H1 (cell line): ENCODE measurements at regions not wholly inside any gene's neighbourhood (a gene's known extent, or its start where the extent isn't known, plus 50 kb on each side); places are given as distances from the start of the nearest gene placed in this dataset.

Source experiments
- ASH2L ChIP-seq: fragments of 200-600, 300-600 bp; sonication (generic); IDR thresholded peaks from one replicate; pipeline ENCODE4 v1.7.1; 2017; ENCODE audit warnings: low read length
- TF ChIP-seq, protein P1 (sequence below), 3 experiments: IDR thresholded peaks; 1 replicate in 2 of 3; 2 replicates in 1 of 3; pipeline versions ENCODE4 v1.5.1 to v1.6.1; 2011; ENCODE audit warnings: low read length in 3 of 3, mild to moderate bottlenecking in 3 of 3, inconsistent platforms in 2 of 3, low read depth in 1 of 3, moderate library complexity in 1 of 3; ENCODE audit not compliant: insufficient read depth in 1 of 3; ENCODE audit errors: control extremely low read depth in 1 of 3

GRCh38 chr13:108120856-108121255, 94.5 kb downstream of the LIG4 start (continued):
- TF ChIP-seq, protein P1, sequence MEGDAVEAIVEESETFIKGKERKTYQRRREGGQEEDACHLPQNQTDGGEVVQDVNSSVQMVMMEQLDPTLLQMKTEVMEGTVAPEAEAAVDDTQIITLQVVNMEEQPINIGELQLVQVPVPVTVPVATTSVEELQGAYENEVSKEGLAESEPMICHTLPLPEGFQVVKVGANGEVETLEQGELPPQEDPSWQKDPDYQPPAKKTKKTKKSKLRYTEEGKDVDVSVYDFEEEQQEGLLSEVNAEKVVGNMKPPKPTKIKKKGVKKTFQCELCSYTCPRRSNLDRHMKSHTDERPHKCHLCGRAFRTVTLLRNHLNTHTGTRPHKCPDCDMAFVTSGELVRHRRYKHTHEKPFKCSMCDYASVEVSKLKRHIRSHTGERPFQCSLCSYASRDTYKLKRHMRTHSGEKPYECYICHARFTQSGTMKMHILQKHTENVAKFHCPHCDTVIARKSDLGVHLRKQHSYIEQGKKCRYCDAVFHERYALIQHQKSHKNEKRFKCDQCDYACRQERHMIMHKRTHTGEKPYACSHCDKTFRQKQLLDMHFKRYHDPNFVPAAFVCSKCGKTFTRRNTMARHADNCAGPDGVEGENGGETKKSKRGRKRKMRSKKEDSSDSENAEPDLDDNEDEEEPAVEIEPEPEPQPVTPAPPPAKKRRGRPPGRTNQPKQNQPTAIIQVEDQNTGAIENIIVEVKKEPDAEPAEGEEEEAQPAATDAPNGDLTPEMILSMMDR (IDR thresholded peaks at IDR 0.05; ENCODE audit: control extremely low read depth in 1 of 3, insufficient read depth in 1 of 3, low read depth in 1 of 3, low read length in 3 of 3) = no peak
- TF ChIP-seq ASH2L = no peak
